ENCODE measurements at regions not wholly inside any gene's neighbourhood (a gene's known extent, or its start where the extent isn't known, plus 50 kb on each side); places are given as distances from the start of the nearest gene placed in this dataset.

- TF ChIP-seq, protein P1, sequence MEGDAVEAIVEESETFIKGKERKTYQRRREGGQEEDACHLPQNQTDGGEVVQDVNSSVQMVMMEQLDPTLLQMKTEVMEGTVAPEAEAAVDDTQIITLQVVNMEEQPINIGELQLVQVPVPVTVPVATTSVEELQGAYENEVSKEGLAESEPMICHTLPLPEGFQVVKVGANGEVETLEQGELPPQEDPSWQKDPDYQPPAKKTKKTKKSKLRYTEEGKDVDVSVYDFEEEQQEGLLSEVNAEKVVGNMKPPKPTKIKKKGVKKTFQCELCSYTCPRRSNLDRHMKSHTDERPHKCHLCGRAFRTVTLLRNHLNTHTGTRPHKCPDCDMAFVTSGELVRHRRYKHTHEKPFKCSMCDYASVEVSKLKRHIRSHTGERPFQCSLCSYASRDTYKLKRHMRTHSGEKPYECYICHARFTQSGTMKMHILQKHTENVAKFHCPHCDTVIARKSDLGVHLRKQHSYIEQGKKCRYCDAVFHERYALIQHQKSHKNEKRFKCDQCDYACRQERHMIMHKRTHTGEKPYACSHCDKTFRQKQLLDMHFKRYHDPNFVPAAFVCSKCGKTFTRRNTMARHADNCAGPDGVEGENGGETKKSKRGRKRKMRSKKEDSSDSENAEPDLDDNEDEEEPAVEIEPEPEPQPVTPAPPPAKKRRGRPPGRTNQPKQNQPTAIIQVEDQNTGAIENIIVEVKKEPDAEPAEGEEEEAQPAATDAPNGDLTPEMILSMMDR (IDR thresholded peaks at IDR 0.05 in 4 of 5, conservative IDR thresholded peaks at IDR 0.05 in 1 of 5) = no peak
- TF ChIP-seq POLR2A (IDR thresholded peaks at IDR 0.05) = no peak
Measured at GRCh38 chr7:156021471-156021870, 209.2 kb upstream of the SHH start.

Data from gastrocnemius medialis (tissue), 4 donors.